Astrocyte (in vitro differentiated cells and primary cell): ENCODE measurements at regions not wholly inside any gene's neighbourhood (a gene's known extent, or its start where the extent isn't known, plus 50 kb on each side); places are given as distances from the start of the nearest gene placed in this dataset.

Source experiments
- DNase-seq: peaks from one replicate; pipeline ENCODE4 v3.0.0-alpha.2; 2010; ENCODE audit warnings: low read depth
- FAIRE-seq: peaks from 2 replicates; lab custom pipeline; 2011; peaks lifted over from hg19 to GRCh38; lab: Jason Lieb, UNC
- H2AFZ ChIP-seq: 2 replicates; pipeline ENCODE4 v1.6.0; 2012; ENCODE audit warnings: low read depth, low read length, inconsistent platforms
- H3K27ac ChIP-seq: 2 replicates; pipeline ENCODE4 v1.5.1; 2011; ENCODE audit warnings: low read depth, low read length, inconsistent platforms
- H3K27me3 ChIP-seq: 2 replicates; pipeline ENCODE4 v1.6.0; 2011; ENCODE audit warnings: low read length, inconsistent platforms; ENCODE audit not compliant: insufficient read depth
- H3K36me3 ChIP-seq: 2 replicates; pipeline ENCODE4 v1.5.1; 2011; ENCODE audit warnings: low read length, inconsistent platforms; ENCODE audit not compliant: insufficient read depth
- H3K4me1 ChIP-seq: 2 replicates; pipeline ENCODE4 v1.5.1; 2011; ENCODE audit warnings: low read length, inconsistent platforms; ENCODE audit not compliant: insufficient read depth
- H3K4me2 ChIP-seq: 2 replicates; pipeline ENCODE4 v1.6.0; 2012; ENCODE audit warnings: low read length, inconsistent platforms
- H3K4me3 ChIP-seq: 2 replicates; pipeline ENCODE4 v1.5.1; 2011; ENCODE audit warnings: low read depth, mild to moderate bottlenecking, low read length, inconsistent platforms; ENCODE audit not compliant: insufficient read depth
- H3K79me2 ChIP-seq: 2 replicates; pipeline ENCODE4 v1.6.0; 2012; ENCODE audit warnings: mild to moderate bottlenecking, low read length, inconsistent platforms; ENCODE audit not compliant: insufficient read depth
- H3K9ac ChIP-seq: 2 replicates; pipeline ENCODE4 v1.6.0; 2012; ENCODE audit warnings: mild to moderate bottlenecking, low read length, inconsistent platforms
- H3K9me3 ChIP-seq: 2 replicates; pipeline ENCODE4 v1.5.1; 2012; ENCODE audit warnings: low read depth, mild to moderate bottlenecking, low read length, inconsistent platforms; ENCODE audit not compliant: insufficient read depth
- H4K20me1 ChIP-seq: 2 replicates; pipeline ENCODE4 v1.6.0; 2012; ENCODE audit warnings: low read length, inconsistent platforms; ENCODE audit not compliant: insufficient read depth
- H3K27ac Mint-ChIP-seq: one replicate; pipeline ENCODE4 v1.8.0; 2021; ENCODE audit warnings: mild to moderate bottlenecking, mixed read lengths; ENCODE audit not compliant: unreplicated experiment
- H3K27me3 Mint-ChIP-seq: one replicate; pipeline ENCODE4 v1.8.0; 2021; ENCODE audit warnings: low read depth, mixed read lengths; ENCODE audit not compliant: unreplicated experiment
- H3K36me3 Mint-ChIP-seq: one replicate; pipeline ENCODE4 v1.8.0; 2021; ENCODE audit warnings: low read depth, mixed read lengths; ENCODE audit not compliant: unreplicated experiment
- H3K4me1 Mint-ChIP-seq: one replicate; pipeline ENCODE4 v1.8.0; 2021; ENCODE audit warnings: low read depth, mixed read lengths; ENCODE audit not compliant: unreplicated experiment
- H3K4me3 Mint-ChIP-seq: one replicate; pipeline ENCODE4 v1.8.0; 2021; ENCODE audit warnings: mild to moderate bottlenecking, moderate library complexity, mixed read lengths; ENCODE audit not compliant: unreplicated experiment
- H3K9me3 Mint-ChIP-seq: one replicate; pipeline ENCODE4 v1.8.0; 2021; ENCODE audit warnings: mild to moderate bottlenecking, mixed read lengths; ENCODE audit not compliant: unreplicated experiment
- CTCF ChIP-seq: IDR thresholded peaks from 2 replicates; pipeline ENCODE4 v1.5.1; 2011; ENCODE audit warnings: low read depth, mild to moderate bottlenecking, inconsistent platforms, low read length, moderate library complexity; ENCODE audit not compliant: insufficient read depth
- EZH2 ChIP-seq: IDR thresholded peaks from 2 replicates; pipeline ENCODE4 v1.6.1; 2012; ENCODE audit warnings: mild to moderate bottlenecking, low read length, inconsistent platforms; ENCODE audit not compliant: insufficient read depth

GRCh38 chr9:13684656-13685055 lies 405.2 kb upstream of the MPDZ start:
- no peak overlapping the region for H2AFZ ChIP-seq
- no peaks in the 10 kb centered on the region for H3K27me3 Mint-ChIP-seq

GRCh38 chr9:13677801-13678200 lies 398.3 kb upstream of the MPDZ start:
- no peaks in the 10 kb centered on the region for H3K36me3 Mint-ChIP-seq

More at GRCh38 chr9:13684656-13685055, 405.2 kb upstream of the MPDZ start:
- Histone ChIP-seq H3K9me3 (no peaks in the 10 kb centered on the region), H3K4me2 (no peak overlapping the region), H3K27ac (no peak overlapping the region), H3K36me3 (no peaks in the 10 kb centered on the region), H3K4me1 (peaks cover 3% of the 10 kb centered on the region), H3K27me3 (no peaks in the 10 kb centered on the region), H3K79me2 (no peaks in the 10 kb centered on the region), H4K20me1 (no peaks in the 10 kb centered on the region), H3K4me3 (no peak overlapping the region), H3K9ac (no peak overlapping the region)
- Mint-ChIP-seq H3K36me3 (no peaks in the 10 kb centered on the region), H3K9me3 (peaks cover 10% of the 10 kb centered on the region), H3K4me3 (no peak overlapping the region), H3K4me1 (peaks cover 8% of the 10 kb centered on the region), H3K27ac (no peak overlapping the region)
- FAIRE-seq: no peak
- TF ChIP-seq CTCF (no peak), EZH2 (no peak)
- no peak for DNase-seq

More at GRCh38 chr9:13677801-13678200, 398.3 kb upstream of the MPDZ start:
- Mint-ChIP-seq H3K27me3 (no peaks in the 10 kb centered on the region), H3K4me3 (no peak overlapping the region), H3K27ac (no peak overlapping the region), H3K4me1 (peaks cover 1% of the 10 kb centered on the region), H3K9me3 (no peaks in the 10 kb centered on the region)
- no peak overlapping the region for H3K9ac ChIP-seq
- no peak overlapping the region for H3K4me2 ChIP-seq
- no peaks in the 10 kb centered on the region for H3K27me3 ChIP-seq
- no peak for DNase-seq
- no peak overlapping the region for H3K27ac ChIP-seq
- no peaks in the 10 kb centered on the region for H3K36me3 ChIP-seq
- no peaks in the 10 kb centered on the region for H4K20me1 ChIP-seq
- TF ChIP-seq EZH2: no peak
- no peak for TF ChIP-seq CTCF
- H3K79me2 ChIP-seq: no peaks in the 10 kb centered on the region
- no peaks in the 10 kb centered on the region for H3K9me3 ChIP-seq
- FAIRE-seq: no peak
- no peak overlapping the region for H3K4me3 ChIP-seq
- no peak overlapping the region for H2AFZ ChIP-seq
- no peaks in the 10 kb centered on the region for H3K4me1 ChIP-seq
